C4-2B (cell line): ENCODE measurements at regions not wholly inside any gene's neighbourhood (a gene's known extent, or its start where the extent isn't known, plus 50 kb on each side); places are given as distances from the start of the nearest gene placed in this dataset.

Source experiments
- ZFX ChIP-seq: fragments of 450-650 bp; IDR thresholded peaks from 2 replicates; pipeline ENCODE4 v1.6.1; 2017
- TF ChIP-seq, protein P1 (sequence below): fragments of 450-650 bp; conservative IDR thresholded peaks from 2 replicates; pipeline ENCODE4 v1.5.1; 2017; ENCODE audit warnings: mild to moderate bottlenecking

DNA sequence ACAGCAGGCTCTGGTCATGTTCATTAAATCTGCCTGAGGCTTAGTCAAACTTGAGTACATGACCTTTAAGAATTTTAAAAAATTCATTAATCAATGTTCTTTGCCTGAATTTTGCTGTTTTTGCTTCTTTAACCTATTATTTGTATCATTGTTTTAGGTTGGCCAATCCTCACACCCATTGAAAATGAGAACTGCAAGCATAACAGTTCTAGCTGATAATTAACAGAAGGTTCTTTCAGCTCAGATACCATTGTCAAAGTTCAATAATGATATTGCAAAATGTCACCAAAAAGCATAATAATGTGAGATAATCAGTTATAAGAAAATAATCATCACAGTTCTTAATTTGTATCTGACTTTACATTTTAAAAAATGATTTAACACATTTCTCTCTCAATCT lies 583.1 kb downstream of the TFAP2A start:
- TF ChIP-seq, protein P1, sequence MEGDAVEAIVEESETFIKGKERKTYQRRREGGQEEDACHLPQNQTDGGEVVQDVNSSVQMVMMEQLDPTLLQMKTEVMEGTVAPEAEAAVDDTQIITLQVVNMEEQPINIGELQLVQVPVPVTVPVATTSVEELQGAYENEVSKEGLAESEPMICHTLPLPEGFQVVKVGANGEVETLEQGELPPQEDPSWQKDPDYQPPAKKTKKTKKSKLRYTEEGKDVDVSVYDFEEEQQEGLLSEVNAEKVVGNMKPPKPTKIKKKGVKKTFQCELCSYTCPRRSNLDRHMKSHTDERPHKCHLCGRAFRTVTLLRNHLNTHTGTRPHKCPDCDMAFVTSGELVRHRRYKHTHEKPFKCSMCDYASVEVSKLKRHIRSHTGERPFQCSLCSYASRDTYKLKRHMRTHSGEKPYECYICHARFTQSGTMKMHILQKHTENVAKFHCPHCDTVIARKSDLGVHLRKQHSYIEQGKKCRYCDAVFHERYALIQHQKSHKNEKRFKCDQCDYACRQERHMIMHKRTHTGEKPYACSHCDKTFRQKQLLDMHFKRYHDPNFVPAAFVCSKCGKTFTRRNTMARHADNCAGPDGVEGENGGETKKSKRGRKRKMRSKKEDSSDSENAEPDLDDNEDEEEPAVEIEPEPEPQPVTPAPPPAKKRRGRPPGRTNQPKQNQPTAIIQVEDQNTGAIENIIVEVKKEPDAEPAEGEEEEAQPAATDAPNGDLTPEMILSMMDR, result no peak
- TF ChIP-seq ZFX, result no peak
